Breast epithelium (tissue), 4 donors: ENCODE measurements at regions not wholly inside any gene's neighbourhood (a gene's known extent, or its start where the extent isn't known, plus 50 kb on each side); places are given as distances from the start of the nearest gene placed in this dataset.

ENCODE experiments used
- DNase-seq, 2 donors: peaks; one replicate each; pipeline ENCODE4 v3.0.0-alpha.2; 2019; ENCODE audit warnings: low spot score in 2 of 2
- H3K27ac ChIP-seq, 2 donors: fragments of 200-600 bp; sonication (generic) in 1 of 2; one replicate each; pipeline ENCODE4 v1.5.1; 2016 to 2019; ENCODE audit warnings: mild to moderate bottlenecking in 1 of 2
- H3K27me3 ChIP-seq, 2 donors: fragments of 200-600 bp; sonication (generic) in 1 of 2; one replicate each; pipeline versions ENCODE4 v1.5.1 to v1.6.0; 2017 to 2019; ENCODE audit warnings: control low read depth in 1 of 2, mild to moderate bottlenecking in 1 of 2
- H3K36me3 ChIP-seq: fragments of 200-600 bp; one replicate; pipeline ENCODE4 v1.5.1; 2019
- H3K4me1 ChIP-seq, 2 donors: fragments of 200-600 bp; sonication (generic); one replicate each; pipeline ENCODE4 v1.5.1; 2016 to 2019; ENCODE audit warnings: control low read depth in 1 of 2
- H3K4me3 ChIP-seq, 3 donors: fragments of 200-600 bp; sonication (generic); 1 replicate in 2 of 3; 2 replicates in 1 of 3; pipeline ENCODE4 v1.5.1; 2016 to 2019; ENCODE audit warnings: mild to moderate bottlenecking in 3 of 3, moderate library complexity in 2 of 3
- H3K9me3 ChIP-seq, 2 donors: fragments of 200-600 bp; sonication (generic) in 1 of 2; one replicate each; pipeline ENCODE4 v1.5.1; 2016 to 2019; ENCODE audit warnings: control low read depth in 1 of 2
- POLR2A ChIP-seq: fragments of 450-650 bp; IDR thresholded peaks from one replicate; pipeline ENCODE4 v1.6.1; 2016; ENCODE audit warnings: antibody characterized with exemption, mild to moderate bottlenecking, moderate library complexity
- POLR2AphosphoS5 ChIP-seq, 3 donors: sonication (generic); formaldehyde crosslinking; IDR thresholded peaks; one replicate each; pipeline ENCODE4 v1.6.1; 2017; ENCODE audit warnings: antibody characterized with exemption in 3 of 3
- intact Hi-C: fragments of 100-400 bp; cut with DNase I; formaldehyde crosslinking; loops from one replicate; pipeline ENCODE4 v1.15.1; 2023; ENCODE audit warnings: low total_unique reads
- TF ChIP-seq, protein P1 (sequence below), 3 donors: fragments of 450-650 bp; IDR thresholded peaks; one replicate each; pipeline ENCODE4 v1.5.1; 2016 to 2017; ENCODE audit warnings: antibody characterized with exemption in 3 of 3, mild to moderate bottlenecking in 3 of 3, moderate library complexity in 3 of 3

DNA sequence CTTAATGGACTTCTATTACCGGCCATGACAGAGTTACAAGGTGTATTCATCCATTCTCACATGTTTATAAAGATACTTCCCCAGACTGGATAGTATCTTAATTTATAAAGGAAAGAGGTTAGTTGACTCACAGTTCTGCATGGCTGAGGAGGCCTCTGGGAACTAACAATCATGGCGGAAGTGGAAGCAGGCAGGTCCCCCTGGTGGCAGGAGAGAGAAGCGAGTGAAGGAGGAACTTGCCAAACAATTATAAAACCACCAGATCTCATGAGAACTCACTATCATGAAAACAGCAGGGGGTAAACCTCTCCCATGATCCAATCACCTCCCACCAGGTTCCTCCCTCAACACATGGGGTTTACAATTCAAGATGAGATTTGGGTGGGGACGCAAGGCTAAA lies 170.0 kb upstream of the PDGFD start:
- intact Hi-C loops, result no loop called here
- TF ChIP-seq POLR2AphosphoS5 (IDR thresholded peaks at IDR 0.05) (no peak), POLR2A (no peak)
- TF ChIP-seq, protein P1, sequence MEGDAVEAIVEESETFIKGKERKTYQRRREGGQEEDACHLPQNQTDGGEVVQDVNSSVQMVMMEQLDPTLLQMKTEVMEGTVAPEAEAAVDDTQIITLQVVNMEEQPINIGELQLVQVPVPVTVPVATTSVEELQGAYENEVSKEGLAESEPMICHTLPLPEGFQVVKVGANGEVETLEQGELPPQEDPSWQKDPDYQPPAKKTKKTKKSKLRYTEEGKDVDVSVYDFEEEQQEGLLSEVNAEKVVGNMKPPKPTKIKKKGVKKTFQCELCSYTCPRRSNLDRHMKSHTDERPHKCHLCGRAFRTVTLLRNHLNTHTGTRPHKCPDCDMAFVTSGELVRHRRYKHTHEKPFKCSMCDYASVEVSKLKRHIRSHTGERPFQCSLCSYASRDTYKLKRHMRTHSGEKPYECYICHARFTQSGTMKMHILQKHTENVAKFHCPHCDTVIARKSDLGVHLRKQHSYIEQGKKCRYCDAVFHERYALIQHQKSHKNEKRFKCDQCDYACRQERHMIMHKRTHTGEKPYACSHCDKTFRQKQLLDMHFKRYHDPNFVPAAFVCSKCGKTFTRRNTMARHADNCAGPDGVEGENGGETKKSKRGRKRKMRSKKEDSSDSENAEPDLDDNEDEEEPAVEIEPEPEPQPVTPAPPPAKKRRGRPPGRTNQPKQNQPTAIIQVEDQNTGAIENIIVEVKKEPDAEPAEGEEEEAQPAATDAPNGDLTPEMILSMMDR (IDR thresholded peaks at IDR 0.05), result no peak
- H3K27ac ChIP-seq, result no peak overlapping the region
- no peaks in the 10 kb centered on the region for H3K9me3 ChIP-seq
- H3K4me1 ChIP-seq, result no peaks in the 10 kb centered on the region
- H3K36me3 ChIP-seq, result no peaks in the 10 kb centered on the region
- H3K4me3 ChIP-seq, result no peak overlapping the region
- H3K27me3 ChIP-seq, result no peaks in the 10 kb centered on the region
- DNase-seq, result no peak

DNA sequence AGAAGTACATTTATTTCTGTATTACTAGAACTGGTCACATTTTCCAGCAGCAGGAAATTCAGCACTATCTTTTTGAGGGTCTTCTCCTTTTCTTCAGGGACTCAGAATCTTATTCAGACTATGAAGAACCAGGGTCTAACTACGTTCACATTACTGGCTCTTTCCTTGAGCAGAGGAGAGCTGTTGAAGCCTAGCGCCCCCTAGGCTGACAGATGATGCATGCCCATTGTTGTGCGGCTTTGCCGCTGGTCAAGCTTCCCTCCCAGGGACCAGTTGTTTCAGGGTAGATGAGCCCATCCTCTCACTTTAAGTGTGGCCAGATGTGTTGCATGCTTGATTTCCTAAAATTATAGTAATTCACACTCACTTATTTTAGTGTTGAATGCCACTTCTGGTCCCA lies 168.2 kb upstream of the PDGFD start:
- TF ChIP-seq, protein P1 (IDR thresholded peaks at IDR 0.05), result no peak
- no peak for TF ChIP-seq POLR2A
- TF ChIP-seq POLR2AphosphoS5 (IDR thresholded peaks at IDR 0.05), result no peak

DNA sequence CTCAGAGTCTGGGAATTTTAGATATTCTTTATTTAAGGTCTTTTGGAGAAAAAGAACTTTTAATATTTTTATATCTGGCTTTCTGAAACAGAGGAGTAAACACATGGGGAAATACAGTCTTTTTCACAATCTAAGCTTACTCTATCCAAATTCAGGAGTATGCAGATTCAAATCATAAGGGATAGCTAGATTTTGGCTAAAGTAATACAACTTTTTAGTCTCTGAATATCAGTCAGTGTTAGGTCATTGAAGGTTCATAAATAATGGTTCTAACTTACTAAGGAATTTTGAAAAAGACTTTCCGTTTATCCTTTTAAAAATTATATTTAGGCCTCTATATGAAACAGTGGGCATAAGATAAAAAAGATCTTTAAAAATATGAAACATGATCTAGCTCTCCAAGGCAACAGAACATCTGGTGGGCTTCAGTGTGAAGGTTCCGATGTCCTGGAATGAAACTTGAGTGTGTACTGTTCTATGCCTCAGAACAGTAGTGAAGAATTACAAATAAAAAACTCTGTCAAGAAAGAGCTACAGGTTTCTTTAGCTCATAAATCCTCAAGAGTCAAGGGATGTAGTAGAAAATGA lies 165.2 kb upstream of the PDGFD start:
- intact Hi-C loops, result no loop called here
- TF ChIP-seq POLR2A (no peak), POLR2AphosphoS5 (IDR thresholded peaks at IDR 0.05) (no peak)
- TF ChIP-seq, protein P1 (IDR thresholded peaks at IDR 0.05), result no peak

More for the DNA sequence above, 168.2 kb upstream of the PDGFD start:
- Histone ChIP-seq H3K4me1 (no peaks in the 10 kb centered on the region), H3K4me3 (no peak overlapping the region), H3K9me3 (no peaks in the 10 kb centered on the region), H3K36me3 (no peaks in the 10 kb centered on the region), H3K27ac (no peak overlapping the region), H3K27me3 (no peaks in the 10 kb centered on the region)
- no peak for DNase-seq
- intact Hi-C loops, result no loop called here

DNA sequence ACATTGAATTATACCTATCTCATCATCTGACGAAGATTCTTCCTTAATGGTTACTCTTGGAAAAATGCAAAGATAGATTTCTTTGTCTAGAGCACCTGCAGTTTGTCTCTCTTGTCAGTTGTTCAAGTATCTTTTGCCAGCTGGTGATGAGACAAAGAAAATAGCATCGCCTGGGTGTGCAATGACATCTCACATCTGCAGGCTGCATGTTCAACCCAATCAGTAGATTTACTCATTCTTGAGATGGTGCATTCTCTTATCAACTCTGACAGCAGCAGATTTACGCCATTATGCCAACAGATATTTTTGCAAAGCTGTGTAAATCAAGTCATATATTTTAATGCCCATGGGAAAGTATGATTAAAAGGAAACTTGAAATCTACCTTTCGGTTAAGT lies 164.6 kb upstream of the PDGFD start:
- intact Hi-C loops, result no loop called here
- Histone ChIP-seq H3K4me3 (no peak overlapping the region), H3K36me3 (no peaks in the 10 kb centered on the region), H3K9me3 (no peaks in the 10 kb centered on the region), H3K4me1 (no peaks in the 10 kb centered on the region), H3K27me3 (no peaks in the 10 kb centered on the region), H3K27ac (no peak overlapping the region)
- TF ChIP-seq, protein P1 (IDR thresholded peaks at IDR 0.05), result no peak
- TF ChIP-seq POLR2AphosphoS5 (IDR thresholded peaks at IDR 0.05) (no peak), POLR2A (no peak)
- DNase-seq, result no peak

More for the DNA sequence above, 165.2 kb upstream of the PDGFD start:
- no peaks in the 10 kb centered on the region for H3K36me3 ChIP-seq
- no peaks in the 10 kb centered on the region for H3K4me1 ChIP-seq
- no peak overlapping the region for H3K27ac ChIP-seq
- H3K9me3 ChIP-seq, result no peaks in the 10 kb centered on the region
- no peaks in the 10 kb centered on the region for H3K27me3 ChIP-seq
- DNase-seq, result no peak
- H3K4me3 ChIP-seq, result no peak overlapping the region

DNA sequence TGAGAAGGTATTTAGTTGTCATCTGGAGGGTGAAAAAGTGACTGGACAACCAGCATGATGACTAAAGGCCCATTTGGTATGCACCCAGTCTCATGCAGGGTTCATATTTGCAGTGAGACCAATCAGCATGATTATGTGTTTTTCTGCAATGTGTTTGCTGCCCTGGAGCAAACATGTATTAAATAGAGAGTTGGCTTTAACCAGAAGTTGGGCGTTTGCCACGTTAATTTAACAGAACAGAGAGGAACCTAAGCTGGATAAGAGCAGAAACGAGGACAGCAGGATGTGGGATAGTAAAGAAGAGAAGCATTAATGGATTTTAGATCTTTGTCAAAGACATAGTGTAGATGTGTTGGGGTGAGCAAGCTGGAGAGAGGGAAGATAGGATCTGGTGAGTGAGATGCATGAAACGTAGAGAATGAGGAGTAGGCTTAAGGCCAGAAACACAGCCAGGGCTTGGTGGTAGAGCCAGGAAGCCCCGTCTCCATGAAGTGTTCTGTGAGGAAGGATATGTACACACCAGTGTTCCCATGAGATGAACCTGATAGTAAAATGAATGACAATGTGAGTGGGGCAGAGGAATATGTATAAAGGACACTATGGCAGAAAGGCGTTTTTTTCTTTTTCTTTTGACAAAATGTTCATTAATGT lies 164.0 kb upstream of the PDGFD start:
- no peak overlapping the region for H3K27ac ChIP-seq
- no peaks in the 10 kb centered on the region for H3K27me3 ChIP-seq
- DNase-seq, result no peak
- intact Hi-C loops, result no loop called here
- H3K4me3 ChIP-seq, result no peak overlapping the region
- no peaks in the 10 kb centered on the region for H3K4me1 ChIP-seq
- no peak for TF ChIP-seq POLR2AphosphoS5 (IDR thresholded peaks at IDR 0.05)
- no peak for TF ChIP-seq POLR2A
- TF ChIP-seq, protein P1 (IDR thresholded peaks at IDR 0.05), result no peak
- no peaks in the 10 kb centered on the region for H3K36me3 ChIP-seq
- H3K9me3 ChIP-seq, result no peaks in the 10 kb centered on the region
